ENCODE measurements at regions not wholly inside any gene's neighbourhood (a gene's known extent, or its start where the extent isn't known, plus 50 kb on each side); places are given as distances from the start of the nearest gene placed in this dataset.

DNA sequence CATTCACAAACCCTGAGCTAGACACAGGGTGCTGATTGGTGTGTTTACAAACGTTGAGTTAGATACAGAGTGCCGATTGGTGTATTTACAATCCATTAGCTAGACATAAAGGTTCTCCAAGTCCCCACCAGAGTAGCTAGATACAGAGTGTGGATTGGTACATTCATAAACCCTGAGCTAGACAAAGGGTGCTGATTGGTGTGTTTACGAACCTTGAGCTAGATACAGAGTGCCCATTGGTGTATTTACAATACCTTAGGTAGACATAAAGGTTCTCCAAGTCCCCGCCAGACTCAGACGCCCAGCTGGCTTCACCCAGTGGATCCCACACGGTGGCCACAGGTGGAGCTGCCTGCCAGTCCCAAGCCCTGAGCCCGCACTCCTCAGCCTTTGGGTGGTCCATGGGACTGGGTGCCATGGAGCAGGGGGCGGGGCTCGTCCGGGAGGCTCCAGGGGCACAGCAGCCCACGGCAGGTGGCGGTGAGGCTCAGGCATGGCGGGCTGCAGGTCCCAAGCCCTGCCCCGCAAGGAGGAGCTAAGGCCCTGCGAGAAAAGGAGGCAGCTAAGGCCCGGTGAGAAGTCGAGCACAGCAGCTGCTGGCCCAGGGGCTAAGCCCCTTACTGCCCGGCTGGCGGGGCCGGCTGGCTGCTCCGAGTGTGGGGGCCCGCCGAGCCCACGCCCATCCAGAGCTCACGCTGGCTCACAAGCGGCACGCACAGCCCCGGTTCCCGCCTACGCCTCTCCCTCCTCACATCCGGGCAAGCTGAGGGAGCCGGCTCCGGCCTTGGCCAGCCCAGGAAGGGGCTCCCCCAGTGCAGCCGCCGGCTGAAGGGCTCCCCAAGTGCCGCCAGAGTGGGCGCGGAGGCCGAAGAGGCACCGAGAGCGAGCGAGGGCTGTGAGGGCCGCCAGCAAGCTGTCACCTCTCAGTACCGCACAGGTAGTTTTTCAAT, 1039.2 kb upstream of the CDH9 start:
- Histone ChIP-seq H3K4me2 (ENCODE audit: insufficient read depth, low read length) (no peak overlapping the region), H4K20me1 (ENCODE audit: insufficient read depth, low read length) (no peaks in the 10 kb centered on the region), H3K4me3 (ENCODE audit: insufficient read depth, low read length) (no peak overlapping the region), H3K4me1 (ENCODE audit: insufficient read depth, low read length) (no peaks in the 10 kb centered on the region), H3K79me2 (ENCODE audit: insufficient read depth, low read length) (no peaks in the 10 kb centered on the region), H3K27me3 (ENCODE audit: insufficient read depth, low read length) (no peaks in the 10 kb centered on the region), H3K9me3 (ENCODE audit: low read depth, low read length) (no peaks in the 10 kb centered on the region), H3K27ac (ENCODE audit: low read depth, low read length) (no peak overlapping the region), H3K36me3 (ENCODE audit: insufficient read depth, low read length) (no peaks in the 10 kb centered on the region), H2AFZ (ENCODE audit: low read length) (no peak overlapping the region)
- no peak for DNase-seq (ENCODE audit: insufficient read length, low spot score, missing footprints)
- TF ChIP-seq, protein P1, sequence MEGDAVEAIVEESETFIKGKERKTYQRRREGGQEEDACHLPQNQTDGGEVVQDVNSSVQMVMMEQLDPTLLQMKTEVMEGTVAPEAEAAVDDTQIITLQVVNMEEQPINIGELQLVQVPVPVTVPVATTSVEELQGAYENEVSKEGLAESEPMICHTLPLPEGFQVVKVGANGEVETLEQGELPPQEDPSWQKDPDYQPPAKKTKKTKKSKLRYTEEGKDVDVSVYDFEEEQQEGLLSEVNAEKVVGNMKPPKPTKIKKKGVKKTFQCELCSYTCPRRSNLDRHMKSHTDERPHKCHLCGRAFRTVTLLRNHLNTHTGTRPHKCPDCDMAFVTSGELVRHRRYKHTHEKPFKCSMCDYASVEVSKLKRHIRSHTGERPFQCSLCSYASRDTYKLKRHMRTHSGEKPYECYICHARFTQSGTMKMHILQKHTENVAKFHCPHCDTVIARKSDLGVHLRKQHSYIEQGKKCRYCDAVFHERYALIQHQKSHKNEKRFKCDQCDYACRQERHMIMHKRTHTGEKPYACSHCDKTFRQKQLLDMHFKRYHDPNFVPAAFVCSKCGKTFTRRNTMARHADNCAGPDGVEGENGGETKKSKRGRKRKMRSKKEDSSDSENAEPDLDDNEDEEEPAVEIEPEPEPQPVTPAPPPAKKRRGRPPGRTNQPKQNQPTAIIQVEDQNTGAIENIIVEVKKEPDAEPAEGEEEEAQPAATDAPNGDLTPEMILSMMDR (IDR thresholded peaks at IDR 0.05; ENCODE audit: extremely low read depth, low read depth, low read length), result no peak

DNA sequence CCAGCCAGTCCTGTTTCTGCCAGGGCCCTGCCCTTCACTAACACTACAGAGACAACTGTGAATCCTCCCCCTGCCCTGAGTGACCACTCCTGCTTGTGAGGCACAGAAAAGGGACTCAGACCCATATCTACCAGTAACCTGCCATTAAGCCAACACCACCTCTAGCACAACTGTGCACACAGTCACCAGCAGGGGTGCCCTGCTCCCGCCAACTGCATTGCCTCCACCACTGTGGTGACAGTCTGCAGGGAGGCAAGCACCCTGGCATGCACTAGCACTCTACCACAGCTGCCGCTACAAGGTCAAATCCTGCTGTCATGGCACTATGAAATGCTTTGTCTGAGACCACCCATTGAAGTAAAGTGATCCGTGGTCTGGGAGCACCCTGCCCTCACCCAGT, 1028.5 kb upstream of the CDH9 start:
- no peaks in the 10 kb centered on the region for H4K20me1 ChIP-seq (ENCODE audit: insufficient read depth, low read length)
- no peak overlapping the region for H3K27ac ChIP-seq (ENCODE audit: low read depth, low read length)
- H3K27me3 ChIP-seq (ENCODE audit: insufficient read depth, low read length), result no peaks in the 10 kb centered on the region
- no peaks in the 10 kb centered on the region for H3K4me1 ChIP-seq (ENCODE audit: insufficient read depth, low read length)
- no peak overlapping the region for H3K4me2 ChIP-seq (ENCODE audit: insufficient read depth, low read length)
- TF ChIP-seq, protein P1 (IDR thresholded peaks at IDR 0.05; ENCODE audit: extremely low read depth, low read depth, low read length), result no peak
- H3K36me3 ChIP-seq (ENCODE audit: insufficient read depth, low read length), result no peaks in the 10 kb centered on the region
- H3K9me3 ChIP-seq (ENCODE audit: low read depth, low read length), result no peaks in the 10 kb centered on the region
- no peak for DNase-seq (ENCODE audit: insufficient read length, low spot score, missing footprints)
- H3K4me3 ChIP-seq (ENCODE audit: insufficient read depth, low read length), result no peak overlapping the region
- no peaks in the 10 kb centered on the region for H3K79me2 ChIP-seq (ENCODE audit: insufficient read depth, low read length)
- H2AFZ ChIP-seq (ENCODE audit: low read length), result no peak overlapping the region

DNA sequence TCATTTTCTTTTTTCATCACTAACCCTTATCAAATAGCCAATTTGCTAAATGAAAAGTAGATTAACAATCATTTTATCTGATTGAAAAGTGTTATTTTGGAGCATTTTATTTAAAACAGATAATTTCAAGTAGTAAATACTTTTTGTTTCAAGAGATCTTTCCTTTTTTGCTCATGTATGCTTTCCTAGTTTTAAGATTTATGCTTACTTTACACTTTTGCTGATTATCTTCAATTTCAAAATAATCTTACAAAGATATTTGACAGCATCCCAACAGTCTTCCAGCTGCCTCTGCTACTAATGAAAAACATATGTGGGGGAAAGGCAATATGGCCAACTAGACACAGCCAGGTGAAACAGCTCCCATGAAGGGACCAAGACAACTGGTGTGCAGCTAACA, 1027.3 kb upstream of the CDH9 start:
- Histone ChIP-seq H3K4me1 (ENCODE audit: insufficient read depth, low read length) (no peaks in the 10 kb centered on the region), H3K4me3 (ENCODE audit: insufficient read depth, low read length) (no peak overlapping the region), H3K27ac (ENCODE audit: low read depth, low read length) (no peak overlapping the region), H3K79me2 (ENCODE audit: insufficient read depth, low read length) (no peaks in the 10 kb centered on the region), H2AFZ (ENCODE audit: low read length) (no peak overlapping the region), H3K36me3 (ENCODE audit: insufficient read depth, low read length) (no peaks in the 10 kb centered on the region), H3K9me3 (ENCODE audit: low read depth, low read length) (no peaks in the 10 kb centered on the region), H3K27me3 (ENCODE audit: insufficient read depth, low read length) (no peaks in the 10 kb centered on the region), H3K4me2 (ENCODE audit: insufficient read depth, low read length) (no peak overlapping the region), H4K20me1 (ENCODE audit: insufficient read depth, low read length) (no peaks in the 10 kb centered on the region)
- TF ChIP-seq, protein P1 (IDR thresholded peaks at IDR 0.05; ENCODE audit: extremely low read depth, low read depth, low read length), result no peak
- DNase-seq (ENCODE audit: insufficient read length, low spot score, missing footprints), result no peak

DNA sequence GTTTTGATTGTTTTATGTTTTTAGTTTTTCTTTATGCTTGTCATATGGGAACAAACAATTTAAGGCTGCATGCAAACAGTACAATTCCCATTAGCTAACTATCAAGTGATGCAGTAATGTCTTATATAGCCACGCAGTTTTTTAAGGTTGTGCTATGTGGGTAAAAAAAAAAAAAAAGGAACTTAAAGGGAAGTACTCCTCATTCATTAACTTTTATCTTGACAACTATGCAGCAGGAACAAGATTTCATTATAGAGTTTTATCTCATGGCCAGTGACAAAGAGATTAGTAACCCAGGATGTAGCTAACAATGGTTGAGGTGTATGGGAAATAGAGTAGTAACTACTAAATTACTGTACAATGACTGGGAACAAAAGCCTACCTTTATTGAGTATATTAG, 1008.2 kb upstream of the CDH9 start:
- no peak overlapping the region for H3K4me3 ChIP-seq (ENCODE audit: insufficient read depth, low read length)
- H2AFZ ChIP-seq (ENCODE audit: low read length), result no peak overlapping the region
- H3K4me2 ChIP-seq (ENCODE audit: insufficient read depth, low read length), result no peak overlapping the region
- TF ChIP-seq, protein P1 (IDR thresholded peaks at IDR 0.05; ENCODE audit: extremely low read depth, low read depth, low read length), result no peak
- H3K79me2 ChIP-seq (ENCODE audit: insufficient read depth, low read length), result no peaks in the 10 kb centered on the region
- no peaks in the 10 kb centered on the region for H3K4me1 ChIP-seq (ENCODE audit: insufficient read depth, low read length)
- H3K27me3 ChIP-seq (ENCODE audit: insufficient read depth, low read length), result no peaks in the 10 kb centered on the region
- no peaks in the 10 kb centered on the region for H4K20me1 ChIP-seq (ENCODE audit: insufficient read depth, low read length)
- H3K27ac ChIP-seq (ENCODE audit: low read depth, low read length), result no peak overlapping the region
- DNase-seq (ENCODE audit: insufficient read length, low spot score, missing footprints), result peak; percentile 21
- no peaks in the 10 kb centered on the region for H3K36me3 ChIP-seq (ENCODE audit: insufficient read depth, low read length)
- no peaks in the 10 kb centered on the region for H3K9me3 ChIP-seq (ENCODE audit: low read depth, low read length)

Measured in osteoblast (primary cell).